HFF-Myc (cell line): ENCODE measurements at regions not wholly inside any gene's neighbourhood (a gene's known extent, or its start where the extent isn't known, plus 50 kb on each side); places are given as distances from the start of the nearest gene placed in this dataset.
A peak's percentile ranks its signal among the peaks of the same experiment; 100 is the strongest.

ENCODE experiments used
- DNase-seq: peaks from one replicate; pipeline ENCODE4 v3.0.0-alpha.2; 2011; ENCODE audit warnings: low read depth; ENCODE audit errors: extremely low read depth
- H3K4me3 ChIP-seq: replicated peaks from 2 replicates; pipeline ENCODE4 v1.5.1; 2011; ENCODE audit warnings: low read depth, mild to moderate bottlenecking, control low read depth, low read length
- CTCF ChIP-seq: IDR thresholded peaks from 2 replicates; pipeline ENCODE4 v1.5.1; 2012; ENCODE audit warnings: mild to moderate bottlenecking, low read depth, low read length, control low read depth; ENCODE audit errors: missing control alignments

DNA sequence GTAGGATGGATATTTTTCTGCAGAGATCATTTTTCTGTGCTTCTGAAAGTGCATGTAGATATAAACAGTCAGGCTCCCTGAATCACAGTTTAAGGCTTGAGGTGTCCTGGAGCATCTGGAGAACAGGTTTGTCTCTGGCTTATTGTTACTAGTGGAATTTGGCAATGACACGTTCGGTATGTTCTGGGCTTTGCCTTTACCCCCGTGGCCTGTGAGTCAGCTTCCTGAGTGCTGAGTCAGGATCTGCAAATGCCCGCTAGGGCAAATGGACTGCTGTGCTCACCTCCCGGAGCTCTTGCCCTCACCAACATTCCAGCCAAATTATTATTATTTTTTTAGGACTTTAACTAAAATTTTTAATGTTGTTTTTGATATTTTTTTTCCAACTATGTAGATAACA lies 192.5 kb upstream of the PRSS1 start:
- DNase-seq, result peak; percentile 99
- H3K4me3 ChIP-seq, result no peak overlapping the region

GRCh38 chr7:142554560-142555532 lies 194.4 kb upstream of the PRSS1 start:
- no peak for DNase-seq
- H3K4me3 ChIP-seq, result peak overlapping the region; percentile 6; the same call in 1 of the 2 replicates
- TF ChIP-seq CTCF, result no peak

More for the DNA sequence above, 192.5 kb upstream of the PRSS1 start:
- peak; percentile 23 for TF ChIP-seq CTCF

GRCh38 chr7:142553216-142553615 lies 196.1 kb upstream of the PRSS1 start:
- no peak overlapping the region for H3K4me3 ChIP-seq
- no peak for TF ChIP-seq CTCF
- DNase-seq, result no peak

DNA sequence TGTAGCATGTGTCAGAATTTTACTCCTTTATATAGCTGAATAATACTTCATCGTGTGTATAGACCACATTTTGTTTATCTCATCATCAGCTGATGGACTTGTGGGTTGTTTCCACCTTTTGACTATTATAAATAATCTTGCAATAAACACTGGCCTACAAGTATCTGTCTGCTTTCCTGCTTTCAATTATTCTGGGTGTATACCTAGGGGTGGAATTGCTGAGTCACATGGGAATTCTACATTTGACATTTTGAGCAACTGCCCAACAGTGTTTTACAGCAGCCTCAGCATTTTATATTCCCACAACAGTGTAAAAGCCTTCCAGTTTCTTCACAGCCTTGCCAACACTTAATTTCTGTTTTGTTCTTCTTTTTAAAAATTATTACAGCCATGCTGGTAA lies 200.3 kb upstream of the PRSS1 start:
- DNase-seq, result no peak
- no peak overlapping the region for H3K4me3 ChIP-seq
- no peak for TF ChIP-seq CTCF

DNA sequence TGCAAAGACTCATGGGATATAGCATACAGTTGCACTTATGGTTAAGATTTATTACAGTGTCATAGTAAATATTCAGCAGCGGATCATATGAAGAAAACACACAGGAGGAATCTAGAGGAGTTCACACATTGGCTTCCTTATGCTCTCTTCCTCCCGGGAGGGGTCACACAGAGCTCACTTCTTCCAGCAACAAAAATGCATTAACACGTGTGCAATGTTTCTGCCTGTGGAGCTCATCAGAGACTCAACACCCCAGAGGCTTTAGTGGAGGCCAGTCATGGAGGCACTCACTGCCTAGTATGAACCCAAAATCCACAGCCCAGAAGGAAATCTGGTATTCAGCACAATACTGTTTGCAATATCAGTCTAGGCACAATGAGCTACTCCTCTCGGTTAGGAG lies 202.8 kb upstream of the PRSS1 start:
- H3K4me3 ChIP-seq, result no peak overlapping the region
- DNase-seq, result no peak
- TF ChIP-seq CTCF, result no peak

GRCh38 chr7:142542942-142543341 lies 206.3 kb upstream of the PRSS1 start:
- H3K4me3 ChIP-seq, result no peak overlapping the region
- no peak for DNase-seq

More at GRCh38 chr7:142542942-142543341, 206.3 kb upstream of the PRSS1 start:
- TF ChIP-seq CTCF, result no peak
